KOPT-K1 (cell line): ENCODE measurements at regions not wholly inside any gene's neighbourhood (a gene's known extent, or its start where the extent isn't known, plus 50 kb on each side); places are given as distances from the start of the nearest gene placed in this dataset.

Source experiments
- H3K27ac ChIP-seq: fragments of 200-600 bp; sonication (generic); 2 replicates; pipeline ENCODE4 v1.5.1; 2016; ENCODE audit warnings: antibody characterized with exemption, mild to moderate bottlenecking, low read depth, low read length; ENCODE audit not compliant: poor library complexity, severe bottlenecking
- H3K36me3 ChIP-seq: fragments of 200-600 bp; sonication (generic); 2 replicates; pipeline ENCODE4 v1.5.1; 2017; ENCODE audit warnings: antibody characterized with exemption, mild to moderate bottlenecking, low read length, moderate library complexity; ENCODE audit not compliant: insufficient read depth
- H3K9me3 ChIP-seq: fragments of 200-600 bp; sonication (generic); 2 replicates; pipeline ENCODE4 v1.5.1; 2017; ENCODE audit warnings: antibody characterized with exemption, low read length, mild to moderate bottlenecking; ENCODE audit not compliant: insufficient read depth, poor library complexity, severe bottlenecking

DNA sequence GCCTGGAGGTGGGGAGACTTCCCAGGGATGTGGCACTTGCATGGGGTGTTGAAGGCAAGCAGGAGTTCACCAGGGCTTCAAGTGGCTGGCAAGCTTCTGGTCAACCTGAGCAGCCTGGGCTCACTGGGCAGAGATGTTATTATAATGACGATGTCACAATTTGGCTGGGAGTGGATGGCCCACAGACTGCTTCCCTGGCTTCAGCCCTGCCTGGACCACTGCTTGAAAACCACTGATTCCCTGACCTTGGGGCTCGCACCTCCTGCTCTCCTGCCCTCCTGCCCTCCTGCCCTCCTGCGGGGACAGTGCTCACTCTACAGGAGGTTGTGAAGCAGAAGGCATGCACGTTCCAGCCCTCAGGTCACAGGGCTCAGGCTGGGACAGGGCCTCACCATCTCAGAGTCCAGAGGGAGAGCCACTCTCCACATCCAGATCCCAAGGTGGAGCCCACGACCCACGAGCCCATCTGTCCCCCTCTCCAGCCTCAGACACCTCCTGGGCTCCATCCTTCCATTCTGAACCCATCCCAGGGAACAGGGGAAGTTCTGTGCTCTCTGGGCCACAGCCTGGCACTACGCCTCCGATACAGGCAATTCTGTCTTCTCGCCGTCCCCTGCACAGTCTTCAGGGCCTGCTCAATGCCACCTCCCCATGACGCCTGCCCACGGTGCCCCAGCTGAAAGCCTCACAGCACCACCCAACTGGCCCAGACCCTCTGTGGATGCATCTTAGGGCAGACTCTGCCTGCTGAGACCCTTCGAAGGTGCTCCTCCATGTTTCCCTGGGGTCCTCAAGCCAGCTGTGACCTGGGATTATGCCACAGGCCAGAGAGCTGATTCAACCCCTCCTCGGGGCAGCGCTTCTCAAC, 241.6 kb upstream of the RAB6C start:
- no peak overlapping the region for H3K27ac ChIP-seq
- H3K36me3 ChIP-seq = no peaks in the 10 kb centered on the region
- H3K9me3 ChIP-seq = no peaks in the 10 kb centered on the region

- Histone ChIP-seq H3K27ac (no peak overlapping the region), H3K9me3 (no peaks in the 10 kb centered on the region), H3K36me3 (no peaks in the 10 kb centered on the region)
Observed at GRCh38 chr2:129738799-129739198, 240.7 kb upstream of the RAB6C start.

- Histone ChIP-seq H3K27ac (no peak overlapping the region), H3K9me3 (no peaks in the 10 kb centered on the region), H3K36me3 (no peaks in the 10 kb centered on the region)
Observed at GRCh38 chr2:129740504-129740903, 239.0 kb upstream of the RAB6C start.

DNA sequence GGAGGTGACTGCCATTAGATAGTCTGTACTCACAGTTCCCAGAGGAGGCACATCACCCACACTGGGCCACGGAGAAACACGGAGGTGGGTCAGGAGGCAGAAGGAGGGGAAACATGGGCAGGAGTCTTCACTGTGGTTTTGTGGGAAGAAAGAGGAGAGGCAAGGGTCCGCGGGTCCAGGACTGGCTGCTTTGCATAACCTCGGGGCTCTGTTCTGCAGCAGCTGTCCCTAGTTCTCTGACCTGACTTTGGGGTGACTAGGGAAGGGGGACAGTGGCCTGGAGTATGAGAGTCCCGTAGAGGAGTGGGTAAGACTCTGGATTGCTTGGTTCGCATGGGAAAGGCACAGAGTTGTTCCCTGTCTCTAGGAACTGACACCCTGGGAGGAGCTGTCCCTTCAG, 238.3 kb upstream of the RAB6C start:
- Histone ChIP-seq H3K27ac (no peak overlapping the region), H3K9me3 (no peaks in the 10 kb centered on the region), H3K36me3 (no peaks in the 10 kb centered on the region)

- Histone ChIP-seq H3K36me3 (no peaks in the 10 kb centered on the region), H3K9me3 (no peaks in the 10 kb centered on the region), H3K27ac (no peak overlapping the region)
Observed at GRCh38 chr2:129741623-129742022, 237.8 kb upstream of the RAB6C start.

DNA sequence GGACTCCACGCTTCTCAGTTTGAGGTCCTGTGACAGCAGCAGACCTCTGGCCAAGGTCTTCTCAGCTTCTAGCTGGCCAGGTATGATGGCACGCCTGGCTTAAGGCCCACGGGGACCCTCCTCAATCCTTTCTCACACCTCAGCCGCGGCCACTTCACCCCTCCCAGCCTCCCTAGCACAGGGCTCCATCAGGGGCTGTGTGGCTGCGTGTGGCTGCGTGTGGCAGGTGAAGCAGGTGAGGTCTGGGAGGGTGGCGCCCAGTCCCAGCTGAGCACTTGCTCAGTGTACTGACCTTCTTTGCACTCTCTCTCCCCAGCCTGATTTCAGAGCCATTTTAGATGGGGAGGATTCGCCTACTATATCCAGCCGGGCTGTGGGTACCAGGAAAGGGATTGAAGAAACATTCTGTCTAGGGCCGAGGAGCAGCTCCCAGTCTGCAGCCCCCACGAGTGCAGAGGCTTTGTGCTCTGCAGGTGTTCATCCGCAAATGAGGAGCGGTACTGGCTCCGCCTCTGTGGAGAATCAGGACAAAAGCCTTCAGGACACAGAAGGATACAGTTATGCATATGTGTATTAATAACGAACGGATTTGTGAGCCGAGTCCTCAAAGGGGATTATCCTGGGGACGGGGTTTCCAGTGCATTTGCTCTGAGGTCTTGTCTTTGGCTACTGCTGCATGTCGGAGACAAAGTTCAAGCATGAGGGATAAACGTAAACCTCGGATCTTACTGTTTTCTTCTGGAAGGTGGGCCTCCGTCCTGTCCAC, 236.9 kb upstream of the RAB6C start:
- no peaks in the 10 kb centered on the region for H3K36me3 ChIP-seq
- no peaks in the 10 kb centered on the region for H3K9me3 ChIP-seq
- no peak overlapping the region for H3K27ac ChIP-seq

- no peaks in the 10 kb centered on the region for H3K9me3 ChIP-seq
- H3K27ac ChIP-seq = no peak overlapping the region
- no peaks in the 10 kb centered on the region for H3K36me3 ChIP-seq
Observed at GRCh38 chr2:129744141-129744540, 235.3 kb upstream of the RAB6C start.

GRCh38 chr2:129744649-129745048, 234.8 kb upstream of the RAB6C start:
- no peaks in the 10 kb centered on the region for H3K9me3 ChIP-seq
- no peaks in the 10 kb centered on the region for H3K36me3 ChIP-seq
- no peak overlapping the region for H3K27ac ChIP-seq

DNA sequence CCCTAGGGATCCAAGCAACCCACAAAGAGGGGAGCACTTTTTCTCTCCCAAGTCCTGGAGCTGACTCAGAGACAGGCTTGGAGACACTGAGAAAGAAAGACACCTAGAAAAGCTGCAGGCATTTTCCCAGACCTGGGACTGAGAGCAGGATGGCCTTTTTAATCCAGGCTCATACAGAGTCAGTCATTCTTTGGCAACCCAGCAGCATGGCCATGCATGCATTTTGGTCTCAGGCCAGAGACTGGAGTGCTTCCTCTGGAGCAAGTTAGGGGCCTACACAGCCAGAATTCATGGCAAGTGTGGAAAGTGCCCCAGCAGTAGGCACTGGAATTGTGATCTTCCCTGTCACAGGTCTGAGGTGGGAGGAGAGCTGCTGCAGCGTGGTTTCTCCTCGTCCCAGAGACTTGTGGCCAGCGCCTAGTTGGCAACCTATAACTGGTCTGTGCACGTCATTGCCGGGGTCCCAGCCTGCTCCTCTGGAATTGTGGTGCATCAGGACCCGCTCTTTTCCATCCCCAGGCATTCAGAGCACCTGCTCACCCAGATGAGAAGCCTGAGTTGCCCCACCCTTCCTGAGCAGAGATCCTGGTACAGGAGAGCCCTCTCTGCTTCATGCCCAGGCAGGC, 231.9 kb upstream of the RAB6C start:
- Histone ChIP-seq H3K27ac (no peak overlapping the region), H3K36me3 (no peaks in the 10 kb centered on the region), H3K9me3 (no peaks in the 10 kb centered on the region)

DNA sequence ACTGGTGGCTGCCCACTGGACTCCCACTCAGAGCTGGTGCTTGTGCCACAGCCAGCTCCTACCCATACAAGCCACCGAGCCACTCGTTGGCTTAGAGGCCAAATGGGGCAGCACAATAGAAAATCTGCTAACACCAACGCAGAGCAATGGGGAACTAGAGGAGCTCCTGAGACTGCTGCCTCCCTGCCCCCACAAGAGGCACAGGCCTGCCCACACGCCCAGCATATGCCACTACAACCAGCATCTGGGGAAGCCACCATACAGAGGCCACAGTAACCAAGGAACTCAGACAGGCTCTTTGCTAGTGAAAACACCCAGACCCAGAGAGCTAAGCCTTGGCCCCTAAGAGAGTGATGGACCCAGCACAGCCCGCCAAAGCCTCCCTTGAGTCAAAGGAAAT, 231.2 kb upstream of the RAB6C start:
- Histone ChIP-seq H3K36me3 (no peaks in the 10 kb centered on the region), H3K27ac (no peak overlapping the region), H3K9me3 (no peaks in the 10 kb centered on the region)

GRCh38 chr2:129748653-129749052, 230.8 kb upstream of the RAB6C start:
- no peaks in the 10 kb centered on the region for H3K36me3 ChIP-seq
- H3K27ac ChIP-seq = no peak overlapping the region
- no peaks in the 10 kb centered on the region for H3K9me3 ChIP-seq

- no peak overlapping the region for H3K27ac ChIP-seq
- H3K9me3 ChIP-seq = no peaks in the 10 kb centered on the region
- H3K36me3 ChIP-seq = no peaks in the 10 kb centered on the region
Observed at GRCh38 chr2:129751409-129751808, 228.1 kb upstream of the RAB6C start.

- no peak overlapping the region for H3K27ac ChIP-seq
Observed at GRCh38 chr2:129752176-129752575, 227.3 kb upstream of the RAB6C start.

DNA sequence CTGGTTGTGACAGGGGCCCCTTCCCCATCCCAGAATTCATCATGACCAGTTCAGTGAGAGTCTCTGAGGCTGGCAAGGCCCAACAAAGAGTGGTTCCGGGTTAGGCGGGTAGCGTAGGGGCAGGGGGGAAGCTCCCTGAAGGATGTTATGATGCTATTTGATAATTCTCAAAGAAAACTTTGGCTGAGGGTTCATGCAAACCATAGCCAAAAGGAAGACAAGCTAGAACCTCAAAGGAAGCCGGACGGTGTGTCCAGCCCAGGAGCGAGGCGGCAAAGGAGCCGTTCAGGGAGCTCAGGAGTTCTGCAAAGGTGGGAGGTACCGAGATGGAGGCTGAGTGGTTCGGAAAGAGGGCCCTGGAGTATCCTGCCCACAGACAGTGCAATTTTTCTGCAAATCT, 226.8 kb upstream of the RAB6C start:
- Histone ChIP-seq H3K36me3 (no peaks in the 10 kb centered on the region), H3K9me3 (no peaks in the 10 kb centered on the region), H3K27ac (no peak overlapping the region)

More at GRCh38 chr2:129752176-129752575, 227.3 kb upstream of the RAB6C start:
- H3K9me3 ChIP-seq = no peaks in the 10 kb centered on the region
- H3K36me3 ChIP-seq = no peaks in the 10 kb centered on the region

DNA sequence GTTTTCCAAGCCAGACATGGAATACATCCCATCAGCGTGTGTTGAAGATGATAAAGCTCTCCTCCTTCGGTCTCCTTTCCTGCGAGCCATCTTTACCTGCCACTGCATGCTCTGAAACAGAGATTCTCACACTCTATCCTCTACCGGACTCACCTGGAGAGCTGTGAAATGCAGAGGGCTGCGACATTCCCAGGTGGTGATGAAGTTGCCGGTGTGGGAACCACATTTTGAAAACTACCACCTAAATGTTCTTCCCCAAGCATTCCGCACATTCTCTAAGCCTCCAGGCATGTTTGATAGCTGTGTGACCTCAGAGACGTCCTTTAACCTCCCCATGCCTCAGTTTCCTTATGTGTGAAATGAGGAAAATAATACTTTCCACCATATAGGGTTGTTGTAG, 226.2 kb upstream of the RAB6C start:
- no peak overlapping the region for H3K27ac ChIP-seq

More for the DNA sequence above, 226.2 kb upstream of the RAB6C start:
- Histone ChIP-seq H3K9me3 (no peaks in the 10 kb centered on the region), H3K36me3 (no peaks in the 10 kb centered on the region)
